H1 (cell line): ENCODE measurements at regions not wholly inside any gene's neighbourhood (a gene's known extent, or its start where the extent isn't known, plus 50 kb on each side); places are given as distances from the start of the nearest gene placed in this dataset.

Source experiments
- CTCF ChIA-PET: fragments of 300-600 bp; sonication (Branson Sonifier 250); formaldehyde crosslinking; loops from one replicate; lab custom pipeline; 2021; ENCODE audit not compliant: partially characterized antibody; lab: Charles Lee
- POLR2A ChIA-PET: fragments of 300-600 bp; sonication (Branson Sonifier 250); formaldehyde crosslinking; loops from one replicate; lab custom pipeline; 2021; ENCODE audit warnings: inconsistent platforms; ENCODE audit not compliant: partially characterized antibody; lab: Charles Lee
- DNase-seq, 2 experiments: peaks; one replicate each; pipeline versions ENCODE4 v3.0.0 to v3.0.0-alpha.2; 2010 to 2022; ENCODE audit warnings: low spot score in 2 of 2, low read depth in 1 of 2, mixed read lengths in 1 of 2
- FAIRE-seq: peaks from 2 replicates; lab custom pipeline; 2011; peaks lifted over from hg19 to GRCh38; lab: Jason Lieb, UNC
- H2AFZ ChIP-seq: 2 replicates; pipeline ENCODE4 v1.8.1; 2012; ENCODE audit warnings: low read length, inconsistent platforms
- H2AK5ac ChIP-seq: 2 replicates; pipeline ENCODE4 v1.6.1; 2013; ENCODE audit warnings: low read depth, low read length
- H2BK120ac ChIP-seq: replicated peaks from 2 replicates; pipeline ENCODE3; 2013; ENCODE audit warnings: low read depth, low read length, inconsistent platforms
- H2BK12ac ChIP-seq: 2 replicates; pipeline ENCODE4 v1.6.1; 2013; ENCODE audit warnings: low read depth, low read length
- H2BK15ac ChIP-seq: 2 replicates; pipeline ENCODE4 v1.6.1; 2013; ENCODE audit warnings: low read length
- H2BK20ac ChIP-seq: 2 replicates; pipeline ENCODE4 v1.6.1; 2013; ENCODE audit warnings: low read length
- H2BK5ac ChIP-seq: 2 replicates; pipeline ENCODE4 v1.6.1; 2013; ENCODE audit warnings: low read depth, low read length
- H3K14ac ChIP-seq: 2 replicates; pipeline ENCODE4 v1.6.1; 2013; ENCODE audit warnings: inconsistent platforms; ENCODE audit not compliant: insufficient read length
- H3K18ac ChIP-seq: 2 replicates; pipeline ENCODE4 v1.6.1; 2013; ENCODE audit warnings: low read length; ENCODE audit errors: extremely low read depth
- H3K23ac ChIP-seq: 2 replicates; pipeline ENCODE4 v1.6.1; 2013; ENCODE audit warnings: inconsistent platforms; ENCODE audit not compliant: insufficient read length
- H3K23me2 ChIP-seq: 2 replicates; pipeline ENCODE4 v1.6.1; 2013; ENCODE audit warnings: low read depth, low read length
- H3K27ac ChIP-seq: 2 replicates; pipeline ENCODE4 v1.6.1; 2011; ENCODE audit warnings: low read depth, low read length, inconsistent platforms
- H3K27me3 ChIP-seq, 4 experiments: replicated peaks in 1 of 4; 1 replicate in 1 of 4; 2 replicates in 3 of 4; pipeline versions ENCODE4 v1.6.1 to v1.8.1; 2011 to 2013; ENCODE audit warnings: low read length in 3 of 4, mild to moderate bottlenecking in 3 of 4, inconsistent platforms in 2 of 4, mixed read lengths in 2 of 4, moderate library complexity in 1 of 4; ENCODE audit not compliant: control insufficient read depth in 3 of 4, insufficient read depth in 3 of 4; ENCODE audit errors: extremely low read depth in 1 of 4
- H3K36me3 ChIP-seq, 4 experiments: 2 replicates each; pipeline versions ENCODE4 v1.6.1 to v1.8.1; 2011 to 2013; ENCODE audit warnings: mild to moderate bottlenecking in 4 of 4, low read length in 3 of 4, moderate library complexity in 2 of 4, control low read depth in 1 of 4, inconsistent platforms in 1 of 4; ENCODE audit not compliant: insufficient read depth in 4 of 4, control insufficient read depth in 2 of 4
- H3K4ac ChIP-seq: replicated peaks from 2 replicates; pipeline ENCODE3; 2013; ENCODE audit warnings: low read length, low read depth, mixed read lengths, inconsistent platforms; ENCODE audit not compliant: insufficient read length
- H3K4me1 ChIP-seq, 4 experiments: replicated peaks in 1 of 4; 1 replicate in 1 of 4; 2 replicates in 3 of 4; pipeline versions ENCODE4 v1.6.1 to v1.8.1; 2011 to 2013; ENCODE audit warnings: low read length in 3 of 4, inconsistent platforms in 2 of 4, mixed read lengths in 1 of 4; ENCODE audit not compliant: insufficient read depth in 4 of 4, control insufficient read depth in 3 of 4
- H3K4me2 ChIP-seq, 2 experiments: 2 replicates each; pipeline versions ENCODE4 v1.6.1 to v1.8.1; 2011 to 2013; ENCODE audit warnings: low read depth in 2 of 2, low read length in 2 of 2, control low read depth in 1 of 2, inconsistent platforms in 1 of 2, mild to moderate bottlenecking in 1 of 2; ENCODE audit not compliant: insufficient read depth in 1 of 2
- H3K4me3 ChIP-seq, 4 experiments: fragments of 200-600, 300-600 bp in 1 of 4; sonication (generic), shearing (Covaris generic), sonication (Bioruptor Twin) in 1 of 4; 2 replicates each; pipeline versions ENCODE4 v1.5.1 to v1.8.1; 2011 to 2016; ENCODE audit warnings: low read length in 4 of 4, low read depth in 3 of 4, control low read depth in 2 of 4, inconsistent platforms in 2 of 4, mild to moderate bottlenecking in 2 of 4, mixed read lengths in 1 of 4, moderate library complexity in 1 of 4; ENCODE audit not compliant: insufficient read depth in 2 of 4; ENCODE audit errors: extremely low read depth in 1 of 4
- H3K56ac ChIP-seq: replicated peaks from 2 replicates; pipeline ENCODE3; 2013; ENCODE audit warnings: low read depth, mild to moderate bottlenecking, mixed read lengths, low read length, inconsistent platforms; ENCODE audit not compliant: insufficient read length
- H3K79me1 ChIP-seq: 2 replicates; pipeline ENCODE4 v1.6.1; 2013; ENCODE audit warnings: low read depth, low read length, control low read depth
- H3K79me2 ChIP-seq, 2 experiments: 2 replicates each; pipeline versions ENCODE4 v1.6.1 to v1.8.1; 2012 to 2013; ENCODE audit warnings: low read length in 2 of 2, mild to moderate bottlenecking in 2 of 2, inconsistent platforms in 1 of 2; ENCODE audit not compliant: insufficient read depth in 2 of 2, control insufficient read depth in 1 of 2
- H3K9ac ChIP-seq, 4 experiments: replicated peaks in 1 of 4; 1 replicate in 1 of 4; 2 replicates in 3 of 4; pipeline versions ENCODE4 v1.6.1 to v1.8.1; 2011 to 2013; ENCODE audit warnings: low read depth in 3 of 4, low read length in 3 of 4, control low read depth in 2 of 4, mild to moderate bottlenecking in 2 of 4, moderate library complexity in 2 of 4, inconsistent platforms in 1 of 4; ENCODE audit errors: extremely low read depth in 1 of 4
- H3K9me3 ChIP-seq, 2 experiments: 2 replicates each; pipeline versions ENCODE4 v1.6.1 to v1.8.1; 2012 to 2013; ENCODE audit warnings: mild to moderate bottlenecking in 2 of 2, moderate library complexity in 2 of 2, control low read depth in 1 of 2, inconsistent platforms in 1 of 2, low read depth in 1 of 2, low read length in 1 of 2, mixed read lengths in 1 of 2; ENCODE audit not compliant: insufficient read depth in 2 of 2
- H4K20me1 ChIP-seq, 2 experiments: replicated peaks in 1 of 2; 2 replicates each; pipeline versions ENCODE3 to v1.8.1; 2011 to 2013; ENCODE audit warnings: inconsistent platforms in 2 of 2, low read length in 2 of 2, mild to moderate bottlenecking in 1 of 2; ENCODE audit not compliant: insufficient read depth in 2 of 2, control insufficient read depth in 1 of 2
- H4K5ac ChIP-seq: 2 replicates; pipeline ENCODE4 v1.6.1; 2013; ENCODE audit warnings: low read length, low read depth, mixed read lengths, inconsistent platforms; ENCODE audit not compliant: insufficient read length
- H4K8ac ChIP-seq: 2 replicates; pipeline ENCODE4 v1.8.0; 2013; ENCODE audit warnings: mild to moderate bottlenecking, moderate library complexity, low read length, inconsistent platforms; ENCODE audit not compliant: insufficient read depth; ENCODE audit errors: extremely low read depth
- H4K91ac ChIP-seq: replicated peaks from 2 replicates; pipeline ENCODE3; 2013; ENCODE audit warnings: low read length, mixed read lengths, inconsistent platforms; ENCODE audit not compliant: insufficient read length
- ASH2L ChIP-seq: fragments of 200-600, 300-600 bp; sonication (generic); IDR thresholded peaks from one replicate; pipeline ENCODE4 v1.7.1; 2017; ENCODE audit warnings: low read length
- CBX5 ChIP-seq: fragments of 300-800, 300-1000 bp; sonication (generic); IDR thresholded peaks from 2 replicates; pipeline ENCODE4 v1.7.1; 2016; ENCODE audit warnings: antibody characterized with exemption, low read length, low read depth
- CEBPB ChIP-seq: IDR thresholded peaks from 2 replicates; pipeline ENCODE4 v1.6.1; 2012; ENCODE audit warnings: low read depth, low read length
- GABPA ChIP-seq: IDR thresholded peaks from 2 replicates; pipeline ENCODE4 v1.6.1; 2011; ENCODE audit warnings: mild to moderate bottlenecking, low read length, moderate library complexity, borderline replicate concordance; ENCODE audit not compliant: insufficient read depth
- POLR2AphosphoS5 ChIP-seq: IDR thresholded peaks from 2 replicates; pipeline ENCODE4 v1.6.1; 2011; ENCODE audit warnings: low read depth, low read length
- RAD21 ChIP-seq, 2 experiments: IDR thresholded peaks in 1 of 2; conservative IDR thresholded peaks in 1 of 2; 2 replicates each; pipeline ENCODE4 v1.6.1; 2011; ENCODE audit warnings: low read depth in 2 of 2, low read length in 2 of 2, improper control_type of control experiment in 1 of 2, inconsistent platforms in 1 of 2, mild to moderate bottlenecking in 1 of 2, moderate library complexity in 1 of 2
- SP1 ChIP-seq: IDR thresholded peaks from 2 replicates; pipeline ENCODE4 v1.6.1; 2011; ENCODE audit warnings: low read depth, low read length
- WGBS, 2 experiments: shearing (Covaris generic) in 1 of 2; methylation state at CpG; one replicate each; pipeline versions ENCODE4 v1.1.6 to v1.1.7; 2013 to 2015; ENCODE audit warnings: low lambda C conversion rate in 2 of 2, mixed read lengths in 2 of 2, inconsistent platforms in 1 of 2, low coverage in 1 of 2, missing lambda C conversion rate in 1 of 2; ENCODE audit not compliant: insufficient replicate concordance in 2 of 2, insufficient coverage in 1 of 2, insufficient read length in 1 of 2; ENCODE audit errors: extremely low coverage in 1 of 2, missing lambda C conversion rate in 1 of 2; 5-methylcytosine and 5-hydroxymethylcytosine counted together

GRCh38 chr4:120544838-120545237 is 377.7 kb downstream of the PRDM5 start:
- 96% methylated on average over 3 of the region's 3 CpGs; no CpG with 5 or more reads in 1 of the 2 experiments for WGBS, 2 experiments
- no peaks in the 10 kb centered on the region for H3K23me2 ChIP-seq
- H3K79me2 ChIP-seq = no peaks in the 10 kb centered on the region
- TF ChIP-seq POLR2AphosphoS5 = no peak
- no peak for TF ChIP-seq RAD21 (IDR thresholded peaks at IDR 0.05 in 1 of 2, conservative IDR thresholded peaks at IDR 0.05 in 1 of 2; ENCODE audit: low read depth in 2 of 2, low read length in 2 of 2)
- no peak for TF ChIP-seq CEBPB
- no peak for TF ChIP-seq SP1
- TF ChIP-seq ASH2L = no peak
- TF ChIP-seq CBX5 = no peak
- no peak for TF ChIP-seq GABPA
- TF ChIP-seq, all 59 proteins: peak for 0
- no peaks in the 10 kb centered on the region for H3K9me3 ChIP-seq
- no peak overlapping the region for H3K4me2 ChIP-seq
- POLR2A ChIA-PET = no interaction called here
- H3K18ac ChIP-seq = no peak overlapping the region
- H4K5ac ChIP-seq = no peak overlapping the region
- H4K20me1 ChIP-seq = no peaks in the 10 kb centered on the region
- DNase-seq = no peak
- H2BK15ac ChIP-seq = no peak overlapping the region
- H2BK5ac ChIP-seq = no peak overlapping the region
- H3K4me1 ChIP-seq = no peaks in the 10 kb centered on the region
- no peak overlapping the region for H3K27ac ChIP-seq
- H3K79me1 ChIP-seq = no peaks in the 10 kb centered on the region
- no peak overlapping the region for H3K23ac ChIP-seq
- no peak overlapping the region for H3K4ac ChIP-seq
- H2BK20ac ChIP-seq = no peak overlapping the region
- no peaks in the 10 kb centered on the region for H3K36me3 ChIP-seq
- CTCF ChIA-PET = no interaction called here
- no peak overlapping the region for H2BK12ac ChIP-seq
- H4K91ac ChIP-seq = no peak overlapping the region
- no peak overlapping the region for H2BK120ac ChIP-seq
- no peak for FAIRE-seq
- no peak overlapping the region for H3K56ac ChIP-seq
- no peak overlapping the region for H3K4me3 ChIP-seq
- H4K8ac ChIP-seq = no peak overlapping the region
- no peaks in the 10 kb centered on the region for H3K27me3 ChIP-seq
- no peak overlapping the region for H2AK5ac ChIP-seq
- H2AFZ ChIP-seq = no peak overlapping the region
- H3K14ac ChIP-seq = no peak overlapping the region
- no peak overlapping the region for H3K9ac ChIP-seq
